GM18870 (cell line): ENCODE measurements at regions not wholly inside any gene's neighbourhood (a gene's known extent, or its start where the extent isn't known, plus 50 kb on each side); places are given as distances from the start of the nearest gene placed in this dataset.

Experiments used
- ATAC-seq: cut with Tn5 transposase; IDR thresholded peaks from one replicate; pipeline ENCODE4 v1.9.1; 2021; ENCODE audit warnings: moderate library complexity; ENCODE audit not compliant: unreplicated experiment

DNA sequence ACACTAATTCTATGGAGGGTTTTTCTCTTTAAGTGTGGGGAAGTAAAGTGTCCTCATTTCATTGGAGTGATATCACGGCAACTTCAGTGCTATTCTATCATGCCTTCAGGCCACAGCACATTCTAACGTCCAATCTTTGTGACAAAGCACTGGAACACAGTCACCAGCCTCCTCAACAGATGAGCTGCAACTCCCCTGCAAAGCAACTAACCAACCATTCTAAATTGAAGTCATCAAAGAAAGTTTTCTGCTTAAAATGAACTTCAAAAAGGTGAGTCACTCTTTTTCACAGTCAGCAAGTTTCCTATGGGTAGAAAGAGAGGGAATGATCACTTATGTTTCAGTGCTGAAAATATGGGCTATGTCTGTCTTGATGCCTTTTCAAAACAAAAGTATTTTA lies 190.8 kb downstream of the ELAVL2 start:
- no peak for ATAC-seq

DNA sequence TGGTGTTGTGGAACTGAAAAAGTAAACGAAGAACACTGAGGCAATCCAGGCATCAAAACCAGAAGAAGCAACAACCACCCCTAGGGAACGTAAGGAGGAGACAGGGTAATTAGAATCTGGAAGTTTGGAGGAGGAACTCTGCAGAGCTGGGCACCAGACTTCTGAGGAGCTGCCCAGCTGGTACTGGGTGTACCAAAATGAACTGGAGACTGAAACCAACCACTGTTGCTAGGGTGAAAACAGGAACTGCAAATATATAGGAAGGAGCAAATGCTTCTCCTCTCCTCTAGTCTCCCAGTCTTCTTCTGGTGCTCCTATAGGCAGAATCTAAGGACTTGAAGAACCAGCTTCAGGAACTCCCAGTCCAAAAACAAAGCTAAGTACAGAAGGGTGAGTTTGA lies 189.8 kb downstream of the ELAVL2 start:
- ATAC-seq = no peak

DNA sequence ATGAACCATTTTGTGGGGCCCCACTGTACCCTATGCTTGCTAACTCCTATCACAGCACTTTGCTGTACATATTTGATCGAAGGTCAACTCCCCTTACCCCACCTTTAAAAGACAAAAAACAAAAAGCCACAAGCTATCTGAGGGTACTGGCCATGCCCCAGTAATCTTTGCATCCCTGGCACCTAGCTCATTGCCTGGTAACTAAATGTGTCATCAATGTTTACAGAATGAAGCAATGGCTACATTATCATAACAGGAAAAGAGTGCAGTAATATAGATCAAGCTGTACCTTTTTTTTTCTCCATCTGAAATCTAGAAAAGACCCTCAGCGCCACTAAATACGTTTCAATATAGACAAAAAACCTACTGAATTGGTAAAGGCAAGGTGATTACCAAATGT lies 188.0 kb downstream of the ELAVL2 start:
- no peak for ATAC-seq

DNA sequence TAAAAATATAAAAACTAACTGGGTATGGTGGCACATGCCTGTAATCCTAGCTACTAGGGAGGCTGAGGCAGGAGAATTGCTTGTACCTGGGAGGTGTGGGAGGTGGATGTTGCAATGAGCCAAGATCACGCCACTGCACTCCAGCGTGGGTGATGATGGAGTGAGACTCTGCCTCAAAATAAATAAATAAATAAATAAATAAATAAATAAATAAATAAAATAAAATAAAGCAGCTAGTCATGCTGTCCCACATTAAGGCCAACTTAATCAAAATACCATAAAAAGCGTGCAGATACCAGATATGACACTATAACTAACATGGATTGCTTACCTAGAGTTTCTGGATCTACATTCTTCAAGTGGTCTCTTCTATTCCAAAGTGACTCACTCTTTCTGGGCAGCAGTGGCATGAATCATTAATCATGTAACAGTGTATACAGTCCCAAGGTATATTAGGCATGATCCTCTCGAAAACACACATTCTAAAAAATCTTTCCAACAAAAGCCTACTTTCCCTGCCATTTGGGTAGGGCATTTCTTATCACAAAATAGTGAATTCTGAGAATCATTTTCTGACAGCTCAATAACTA lies 187.1 kb downstream of the ELAVL2 start:
- ATAC-seq = no peak
